Mesenchymal stem cell (in vitro differentiated cells and primary cell): ENCODE measurements at regions not wholly inside any gene's neighbourhood (a gene's known extent, or its start where the extent isn't known, plus 50 kb on each side); places are given as distances from the start of the nearest gene placed in this dataset.

Experiments
- DNase-seq: peaks from one replicate; pipeline ENCODE4 v3.0.0-alpha.2; 2013
- H2AFZ ChIP-seq: one replicate; pipeline ENCODE4 v1.6.1; 2013; ENCODE audit warnings: low read depth, mild to moderate bottlenecking, control low read depth, inconsistent platforms, low read length, moderate library complexity
- H2AK5ac ChIP-seq: 2 replicates; pipeline ENCODE4 v1.6.1; 2013; ENCODE audit warnings: low read length, moderate library complexity, mild to moderate bottlenecking, inconsistent platforms; ENCODE audit not compliant: severe bottlenecking
- H2BK120ac ChIP-seq: one replicate; pipeline ENCODE4 v1.6.1; 2013; ENCODE audit warnings: low read depth, mild to moderate bottlenecking, inconsistent platforms, low read length, moderate library complexity
- H2BK12ac ChIP-seq, 2 experiments: one replicate each; pipeline ENCODE4 v1.6.1; 2013; ENCODE audit warnings: inconsistent platforms in 2 of 2, low read length in 2 of 2, mild to moderate bottlenecking in 2 of 2, moderate library complexity in 2 of 2, control low read depth in 1 of 2
- H2BK15ac ChIP-seq: one replicate; pipeline ENCODE4 v1.6.1; 2013; ENCODE audit warnings: mild to moderate bottlenecking, low read depth, inconsistent platforms; ENCODE audit not compliant: poor library complexity, severe bottlenecking
- H2BK5ac ChIP-seq: 2 replicates; pipeline ENCODE4 v1.6.1; 2013; ENCODE audit warnings: low read depth, mild to moderate bottlenecking, low read length, control low read depth, inconsistent platforms; ENCODE audit not compliant: poor library complexity, severe bottlenecking
- H3K14ac ChIP-seq, 2 experiments: one replicate each; pipeline ENCODE4 v1.6.1; 2013; ENCODE audit warnings: inconsistent platforms in 2 of 2, low read length in 2 of 2, control low read depth in 1 of 2, mild to moderate bottlenecking in 1 of 2, moderate library complexity in 1 of 2
- H3K18ac ChIP-seq, 2 experiments: one replicate each; pipeline ENCODE4 v1.6.1; 2013; ENCODE audit warnings: inconsistent platforms in 2 of 2, low read length in 2 of 2, control low read depth in 1 of 2, low read depth in 1 of 2, mild to moderate bottlenecking in 1 of 2
- H3K23ac ChIP-seq, 2 experiments: one replicate each; pipeline ENCODE4 v1.6.1; 2013; ENCODE audit warnings: inconsistent platforms in 2 of 2, low read length in 2 of 2, mild to moderate bottlenecking in 2 of 2, moderate library complexity in 2 of 2, control low read depth in 1 of 2
- H3K27ac ChIP-seq: 2 replicates; pipeline ENCODE4 v1.5.1; 2013; ENCODE audit warnings: mild to moderate bottlenecking, moderate library complexity, low read length, control low read depth, inconsistent platforms; ENCODE audit not compliant: poor library complexity, severe bottlenecking
- H3K27me3 ChIP-seq, 2 experiments: 2 replicates each; pipeline versions ENCODE4 v1.6.1 to v1.7.0; 2013; ENCODE audit warnings: low read length in 2 of 2, mild to moderate bottlenecking in 2 of 2, moderate library complexity in 2 of 2, control low read depth in 1 of 2, inconsistent platforms in 1 of 2; ENCODE audit not compliant: control insufficient read depth in 1 of 2, insufficient read depth in 1 of 2
- H3K36me3 ChIP-seq, 2 experiments: 2 replicates each; pipeline versions ENCODE4 v1.6.1 to v1.7.0; 2013; ENCODE audit warnings: low read length in 2 of 2, control low read depth in 1 of 2, inconsistent platforms in 1 of 2, low read depth in 1 of 2, mild to moderate bottlenecking in 1 of 2; ENCODE audit not compliant: insufficient read depth in 2 of 2, control insufficient read depth in 1 of 2
- H3K4ac ChIP-seq, 2 experiments: one replicate each; pipeline ENCODE4 v1.6.1; 2013; ENCODE audit warnings: inconsistent platforms in 2 of 2, low read length in 2 of 2, mild to moderate bottlenecking in 2 of 2, moderate library complexity in 2 of 2, control low read depth in 1 of 2, low read depth in 1 of 2
- H3K4me1 ChIP-seq: 2 replicates; pipeline ENCODE4 v1.6.1; 2013; ENCODE audit warnings: low read depth, low read length, control low read depth; ENCODE audit not compliant: control insufficient read depth, insufficient read depth
- H3K4me2 ChIP-seq: 2 replicates; pipeline ENCODE4 v1.6.1; 2013; ENCODE audit warnings: low read length, mild to moderate bottlenecking, inconsistent platforms; ENCODE audit not compliant: poor library complexity, severe bottlenecking
- H3K4me3 ChIP-seq, 2 experiments: 2 replicates each; pipeline versions ENCODE4 v1.5.1 to v1.7.0; 2013; ENCODE audit warnings: low read length in 2 of 2, mild to moderate bottlenecking in 2 of 2, control low read depth in 1 of 2, low read depth in 1 of 2; ENCODE audit not compliant: insufficient read depth in 1 of 2
- H3K79me1 ChIP-seq: replicated peaks from 2 replicates; pipeline ENCODE4 v1.6.1; 2013; ENCODE audit warnings: mild to moderate bottlenecking, control low read depth, low read length, inconsistent platforms; ENCODE audit not compliant: poor library complexity, severe bottlenecking
- H3K9ac ChIP-seq: 2 replicates; pipeline ENCODE4 v1.7.0; 2013; ENCODE audit warnings: mild to moderate bottlenecking, low read length, moderate library complexity
- H3K9me3 ChIP-seq: 2 replicates; pipeline ENCODE4 v1.7.0; 2013; ENCODE audit warnings: mild to moderate bottlenecking, low read length; ENCODE audit not compliant: control insufficient read depth
- H4K8ac ChIP-seq: one replicate; pipeline ENCODE4 v1.6.1; 2013; ENCODE audit warnings: inconsistent platforms, mild to moderate bottlenecking, low read length, moderate library complexity
- H4K91ac ChIP-seq: one replicate; pipeline ENCODE4 v1.6.1; 2013; ENCODE audit warnings: mild to moderate bottlenecking, low read length, inconsistent platforms
- WGBS: methylation state at CpG from one replicate; pipeline ENCODE4 v1.1.7; 2013; ENCODE audit warnings: mixed read lengths; 5-methylcytosine and 5-hydroxymethylcytosine counted together

- Histone ChIP-seq H2BK12ac (no peak overlapping the region), H3K4me1 (no peaks in the 10 kb centered on the region), H3K4me3 (no peak overlapping the region), H2BK120ac (no peak overlapping the region), H3K79me1 (no peaks in the 10 kb centered on the region), H3K23ac (no peak overlapping the region), H3K14ac (no peak overlapping the region), H3K9me3 (no peaks in the 10 kb centered on the region), H3K27me3 (no peaks in the 10 kb centered on the region), H3K27ac (no peak overlapping the region), H3K4ac (no peak overlapping the region), H3K4me2 (no peak overlapping the region), H2BK5ac (no peak overlapping the region), H4K8ac (no peak overlapping the region), H3K36me3 (no peaks in the 10 kb centered on the region), H3K9ac (no peak overlapping the region), H4K91ac (no peak overlapping the region), H2AK5ac (no peak overlapping the region), H2BK15ac (no peak overlapping the region), H2AFZ (no peak overlapping the region), H3K18ac (no peak overlapping the region)
- DNase-seq, result peak; percentile 83
- whole genome bisulfite sequencing, result 78% methylated on average over 1 of the region's 1 CpG
These were observed 166.6 kb downstream of the DKK2 start for GRCh38 chr4:106869551-106869950.

- Histone ChIP-seq H3K23ac (no peak overlapping the region), H3K18ac (no peak overlapping the region), H4K8ac (no peak overlapping the region), H3K4me3 (no peak overlapping the region), H3K36me3 (no peaks in the 10 kb centered on the region), H3K4me1 (no peaks in the 10 kb centered on the region), H3K79me1 (no peaks in the 10 kb centered on the region), H3K9me3 (no peaks in the 10 kb centered on the region), H2BK12ac (no peak overlapping the region), H3K27ac (peak overlapping the region; percentile 32), H3K14ac (no peak overlapping the region), H3K27me3 (no peaks in the 10 kb centered on the region), H3K9ac (no peak overlapping the region), H3K4ac (no peak overlapping the region), H2BK120ac (no peak overlapping the region), H2BK15ac (no peak overlapping the region), H2AFZ (no peak overlapping the region), H4K91ac (no peak overlapping the region), H3K4me2 (no peak overlapping the region), H2BK5ac (no peak overlapping the region), H2AK5ac (no peak overlapping the region)
- WGBS, result 58% methylated on average over 2 of the region's 2 CpGs
- peak; percentile 66 for DNase-seq
These were observed 167.6 kb downstream of the DKK2 start for GRCh38 chr4:106868381-106869035.

- no peaks in the 10 kb centered on the region for H3K4me1 ChIP-seq
- H2AK5ac ChIP-seq, result no peak overlapping the region
- H2BK5ac ChIP-seq, result no peak overlapping the region
- no peak overlapping the region for H3K9ac ChIP-seq
- peak; percentile 45 for DNase-seq
- H3K27me3 ChIP-seq, result no peaks in the 10 kb centered on the region
- no peak overlapping the region for H3K23ac ChIP-seq
- H3K36me3 ChIP-seq, result no peaks in the 10 kb centered on the region
- H3K4ac ChIP-seq, result no peak overlapping the region
- H4K91ac ChIP-seq, result no peak overlapping the region
- peak overlapping the region; percentile 74 for H3K27ac ChIP-seq
- H2BK12ac ChIP-seq, result no peak overlapping the region
- no peak overlapping the region for H2AFZ ChIP-seq
- no peaks in the 10 kb centered on the region for H3K79me1 ChIP-seq
- no peak overlapping the region for H3K14ac ChIP-seq
- no peak overlapping the region for H2BK15ac ChIP-seq
- H4K8ac ChIP-seq, result no peak overlapping the region
- H2BK120ac ChIP-seq, result no peak overlapping the region
- no peak overlapping the region for H3K4me2 ChIP-seq
- H3K9me3 ChIP-seq, result peaks cover 10% of the 10 kb centered on the region
- H3K4me3 ChIP-seq, result no peak overlapping the region
- no peak overlapping the region for H3K18ac ChIP-seq
These were observed 171.9 kb downstream of the DKK2 start for GRCh38 chr4:106864231-106864630.

- no peak overlapping the region for H4K8ac ChIP-seq
These were observed 181.4 kb downstream of the DKK2 start for GRCh38 chr4:106854569-106855351.

More at GRCh38 chr4:106854569-106855351, 181.4 kb downstream of the DKK2 start:
- H2AK5ac ChIP-seq, result no peak overlapping the region
- no peaks in the 10 kb centered on the region for H3K36me3 ChIP-seq
- no peak overlapping the region for H2BK12ac ChIP-seq
- H2BK15ac ChIP-seq, result no peak overlapping the region
- no peak for DNase-seq
- no peaks in the 10 kb centered on the region for H3K4me1 ChIP-seq
- H2BK120ac ChIP-seq, result no peak overlapping the region
- peaks cover 7% of the 10 kb centered on the region for H3K9me3 ChIP-seq
- no peaks in the 10 kb centered on the region for H3K79me1 ChIP-seq
- no peak overlapping the region for H3K27ac ChIP-seq
- no peak overlapping the region for H3K4me2 ChIP-seq
- H3K18ac ChIP-seq, result no peak overlapping the region
- no peaks in the 10 kb centered on the region for H3K27me3 ChIP-seq
- H3K23ac ChIP-seq, result no peak overlapping the region
- no peak overlapping the region for H2BK5ac ChIP-seq
- H3K9ac ChIP-seq, result no peak overlapping the region
- H3K4ac ChIP-seq, result no peak overlapping the region
- H3K4me3 ChIP-seq, result no peak overlapping the region
- no peak overlapping the region for H2AFZ ChIP-seq
- H3K14ac ChIP-seq, result no peak overlapping the region
- H4K91ac ChIP-seq, result no peak overlapping the region
